ENCODE measurements at regions not wholly inside any gene's neighbourhood (a gene's known extent, or its start where the extent isn't known, plus 50 kb on each side); places are given as distances from the start of the nearest gene placed in this dataset.

DNA sequence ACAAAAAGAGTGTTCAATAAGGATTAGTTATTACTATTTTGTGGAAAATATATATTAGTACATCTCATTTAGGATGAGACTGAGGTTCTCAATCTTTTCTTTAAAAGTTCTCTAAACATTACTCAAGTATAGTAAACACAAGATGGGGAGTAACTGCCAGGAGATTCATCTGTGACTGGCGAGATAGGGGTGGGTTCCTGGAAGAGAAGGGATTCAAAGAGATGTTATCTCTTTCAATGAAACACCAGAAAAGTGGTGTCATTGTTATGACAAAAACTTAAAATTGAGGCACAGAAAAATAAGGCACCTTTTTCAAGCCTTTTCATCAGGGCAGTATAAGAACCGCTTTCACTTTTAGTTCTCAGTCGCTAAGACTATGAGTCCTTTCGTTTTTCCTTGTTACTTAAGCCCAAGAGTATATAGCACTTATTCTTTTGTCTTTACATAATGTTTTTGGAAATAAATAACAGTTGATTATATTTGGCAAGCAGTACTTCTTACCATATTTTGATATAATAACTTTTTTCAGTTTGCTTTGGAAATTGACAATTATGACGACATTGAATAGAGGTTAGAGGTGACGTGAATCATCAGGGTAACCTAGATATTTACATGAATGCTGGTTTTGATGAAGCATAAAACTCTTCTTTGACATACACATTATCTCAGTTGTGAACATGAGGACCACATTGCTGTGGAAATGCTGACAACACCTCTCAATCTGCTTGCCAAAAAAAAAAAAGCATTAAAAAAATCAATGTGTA lies 393.9 kb upstream of the TCF4 start:
- intact Hi-C loops (cut with micrococcal nuclease) (no loop called here), in situ Hi-C loops (cut with MboI) (no loop called here)
- Histone ChIP-seq H2AFZ (ENCODE audit: low read depth, low read length) (peak overlapping the region; percentile 58), H3K4me2 (ENCODE audit: insufficient read depth, low read length) (peak overlapping the region; percentile 43; the same call in 1 of the 2 replicates), H3K9ac (ENCODE audit: insufficient read depth in 1 of 2, low read depth in 2 of 2, low read length in 2 of 2) (peak overlapping the region in 1 of 2 experiments; percentile 46; a peak in 2 of 4 replicates), H3K9me3 (replicated peaks; ENCODE audit: control insufficient read depth, insufficient read depth, low read depth, low read length) (peaks cover 2% of the 10 kb centered on the region; the same call in 1 of the 2 replicates), H3K9me1 (ENCODE audit: control insufficient read depth, insufficient read depth, low read length) (no peaks in the 10 kb centered on the region), H3K36me3 (ENCODE audit: control insufficient read depth, insufficient read depth, low read length) (no peaks in the 10 kb centered on the region), H3K4me3 (peak overlapping the region; percentile 13; the same call in 1 of the 2 replicates), H4K20me1 (replicated peaks; ENCODE audit: control insufficient read depth, insufficient read depth, low read length) (no peaks in the 10 kb centered on the region), H3K79me2 (ENCODE audit: control insufficient read depth, insufficient read depth, low read length) (no peaks in the 10 kb centered on the region), H3K27me3 (ENCODE audit: control insufficient read depth in 2 of 2, insufficient read depth in 2 of 2, low read length in 2 of 2) (no peaks in the 10 kb centered on the region), H3K4me1 (replicated peaks in 1 of 2; ENCODE audit: control insufficient read depth in 2 of 2, insufficient read depth in 2 of 2, low read length in 2 of 2) (peaks cover 0 to 20% of the 10 kb centered on the region in 2 experiments; a peak in 3 of 5 replicates), H3K27ac (ENCODE audit: extremely low read depth, low read depth, low read length) (peak overlapping the region; percentile 71; the same call in 2 of the 3 replicates)
- ATAC-seq (peak; percentile 72), FAIRE-seq (peak; percentile 69), DNase-seq (ENCODE audit: extremely low read depth in 1 of 4, low spot score in 3 of 4) (peak; percentile 37 to 61 (median 46))
- 7% methylated on average over 6 of the region's 6 CpGs for WGBS (ENCODE audit: insufficient coverage, low coverage, missing lambda C conversion rate)
- POLR2A ChIA-PET = interaction anchor here (1.3 kb wide), 1 partner anchor 16 kb away, joined by 3 read pairs; no protein-coding TSS in a partner anchor
- CTCF ChIA-PET (ENCODE audit: low intra/inter-chr PET ratio) = no interaction called here
- no TSS peak for BruUV-seq (replicated peaks)
- TF ChIP-seq ATF7 (IDR thresholded peaks at IDR 0.05) (peak; percentile 54; the same call in 1 of the 2 replicates), SRF (CRISPR knock-in tag; IDR thresholded peaks at IDR 0.05) (no peak), ZC3H4 (CRISPR knock-in tag; IDR thresholded peaks at IDR 0.05; ENCODE audit: borderline replicate concordance) (no peak), SMARCA4 (IDR thresholded peaks at IDR 0.05) (peak; percentile 82), DNMT1 (IDR thresholded peaks at IDR 0.05) (no peak), SP2 (IDR thresholded peaks at IDR 0.05; ENCODE audit: extremely low read depth, low read depth, low read length, poor library complexity, severe bottlenecking) (no peak), NFRKB (IDR thresholded peaks at IDR 0.05; ENCODE audit: low read depth) (no peak), KAT8 (IDR thresholded peaks at IDR 0.05; ENCODE audit: low read depth) (no peak), ZNF766 (CRISPR knock-in tag; conservative IDR thresholded peaks at IDR 0.05) (0 out of 2 replicates have a peak, but pooled peaks have one; percentile 48), NFXL1 (CRISPR knock-in tag; IDR thresholded peaks at IDR 0.05) (no peak), CXXC5 (CRISPR knock-in tag; IDR thresholded peaks at IDR 0.05) (no peak)
- TF ChIP-seq, protein P1, sequence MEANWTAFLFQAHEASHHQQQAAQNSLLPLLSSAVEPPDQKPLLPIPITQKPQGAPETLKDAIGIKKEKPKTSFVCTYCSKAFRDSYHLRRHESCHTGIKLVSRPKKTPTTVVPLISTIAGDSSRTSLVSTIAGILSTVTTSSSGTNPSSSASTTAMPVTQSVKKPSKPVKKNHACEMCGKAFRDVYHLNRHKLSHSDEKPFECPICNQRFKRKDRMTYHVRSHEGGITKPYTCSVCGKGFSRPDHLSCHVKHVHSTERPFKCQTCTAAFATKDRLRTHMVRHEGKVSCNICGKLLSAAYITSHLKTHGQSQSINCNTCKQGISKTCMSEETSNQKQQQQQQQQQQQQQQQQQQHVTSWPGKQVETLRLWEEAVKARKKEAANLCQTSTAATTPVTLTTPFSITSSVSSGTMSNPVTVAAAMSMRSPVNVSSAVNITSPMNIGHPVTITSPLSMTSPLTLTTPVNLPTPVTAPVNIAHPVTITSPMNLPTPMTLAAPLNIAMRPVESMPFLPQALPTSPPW (CRISPR knock-in tag; IDR thresholded peaks at IDR 0.05) = no peak; the same call in 1 of the 2 replicates
- TF ChIP-seq, protein P2, sequence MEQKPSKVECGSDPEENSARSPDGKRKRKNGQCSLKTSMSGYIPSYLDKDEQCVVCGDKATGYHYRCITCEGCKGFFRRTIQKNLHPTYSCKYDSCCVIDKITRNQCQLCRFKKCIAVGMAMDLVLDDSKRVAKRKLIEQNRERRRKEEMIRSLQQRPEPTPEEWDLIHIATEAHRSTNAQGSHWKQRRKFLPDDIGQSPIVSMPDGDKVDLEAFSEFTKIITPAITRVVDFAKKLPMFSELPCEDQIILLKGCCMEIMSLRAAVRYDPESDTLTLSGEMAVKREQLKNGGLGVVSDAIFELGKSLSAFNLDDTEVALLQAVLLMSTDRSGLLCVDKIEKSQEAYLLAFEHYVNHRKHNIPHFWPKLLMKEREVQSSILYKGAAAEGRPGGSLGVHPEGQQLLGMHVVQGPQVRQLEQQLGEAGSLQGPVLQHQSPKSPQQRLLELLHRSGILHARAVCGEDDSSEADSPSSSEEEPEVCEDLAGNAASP (IDR thresholded peaks at IDR 0.05) = no peak
- TF ChIP-seq, protein P3, sequence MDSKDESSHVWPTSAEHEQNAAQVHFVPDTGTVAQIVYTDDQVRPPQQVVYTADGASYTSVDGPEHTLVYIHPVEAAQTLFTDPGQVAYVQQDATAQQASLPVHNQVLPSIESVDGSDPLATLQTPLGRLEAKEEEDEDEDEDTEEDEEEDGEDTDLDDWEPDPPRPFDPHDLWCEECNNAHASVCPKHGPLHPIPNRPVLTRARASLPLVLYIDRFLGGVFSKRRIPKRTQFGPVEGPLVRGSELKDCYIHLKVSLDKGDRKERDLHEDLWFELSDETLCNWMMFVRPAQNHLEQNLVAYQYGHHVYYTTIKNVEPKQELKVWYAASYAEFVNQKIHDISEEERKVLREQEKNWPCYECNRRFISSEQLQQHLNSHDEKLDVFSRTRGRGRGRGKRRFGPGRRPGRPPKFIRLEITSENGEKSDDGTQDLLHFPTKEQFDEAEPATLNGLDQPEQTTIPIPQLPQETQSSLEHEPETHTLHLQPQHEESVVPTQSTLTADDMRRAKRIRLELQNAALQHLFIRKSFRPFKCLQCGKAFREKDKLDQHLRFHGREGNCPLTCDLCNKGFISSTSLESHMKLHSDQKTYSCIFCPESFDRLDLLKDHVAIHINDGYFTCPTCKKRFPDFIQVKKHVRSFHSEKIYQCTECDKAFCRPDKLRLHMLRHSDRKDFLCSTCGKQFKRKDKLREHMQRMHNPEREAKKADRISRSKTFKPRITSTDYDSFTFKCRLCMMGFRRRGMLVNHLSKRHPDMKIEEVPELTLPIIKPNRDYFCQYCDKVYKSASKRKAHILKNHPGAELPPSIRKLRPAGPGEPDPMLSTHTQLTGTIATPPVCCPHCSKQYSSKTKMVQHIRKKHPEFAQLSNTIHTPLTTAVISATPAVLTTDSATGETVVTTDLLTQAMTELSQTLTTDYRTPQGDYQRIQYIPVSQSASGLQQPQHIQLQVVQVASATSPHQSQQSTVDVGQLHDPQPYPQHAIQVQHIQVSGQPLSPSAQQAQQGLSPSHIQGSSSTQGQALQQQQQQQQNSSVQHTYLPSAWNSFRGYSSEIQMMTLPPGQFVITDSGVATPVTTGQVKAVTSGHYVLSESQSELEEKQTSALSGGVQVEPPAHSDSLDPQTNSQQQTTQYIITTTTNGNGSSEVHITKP (IDR thresholded peaks at IDR 0.05; ENCODE audit: partially characterized antibody) = no peak
